ENCODE measurements at regions not wholly inside any gene's neighbourhood (a gene's known extent, or its start where the extent isn't known, plus 50 kb on each side); places are given as distances from the start of the nearest gene placed in this dataset.

DNA sequence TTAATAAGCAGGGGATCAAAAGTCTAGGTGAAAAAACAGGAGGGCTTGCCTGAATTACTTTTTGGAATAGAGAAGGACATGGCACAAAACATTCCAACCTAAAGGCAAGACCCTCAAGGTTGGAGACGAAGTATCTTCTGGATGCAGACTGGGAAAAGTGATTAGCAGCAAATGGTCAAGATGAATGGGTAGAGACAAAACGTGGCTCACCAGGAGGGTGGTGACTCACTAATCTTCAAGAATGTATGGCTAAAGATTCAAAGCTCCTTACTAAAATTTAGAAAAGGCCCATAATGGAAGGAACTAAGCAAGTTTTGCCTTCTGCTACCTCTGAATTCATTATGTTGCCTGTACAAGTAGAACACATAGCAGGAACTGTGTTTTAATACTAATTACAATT is 469.5 kb upstream of the RBFOX1 start:
- H3K27ac Mint-ChIP-seq = no peak overlapping the region

GRCh38 chr16:6861815-6862477 is 470.7 kb upstream of the RBFOX1 start:
- Mint-ChIP-seq H3K9me3 (no peaks in the 10 kb centered on the region), H3K36me3 (no peaks in the 10 kb centered on the region), H3K4me1 (no peaks in the 10 kb centered on the region), H3K4me3 (no peak overlapping the region), H3K27ac (no peak overlapping the region), H3K27me3 (no peaks in the 10 kb centered on the region)
- DNase-seq = no peak

More for the DNA sequence above, 469.5 kb upstream of the RBFOX1 start:
- no peaks in the 10 kb centered on the region for H3K36me3 Mint-ChIP-seq
- no peak for DNase-seq
- no peak overlapping the region for H3K4me3 Mint-ChIP-seq
- no peaks in the 10 kb centered on the region for H3K27me3 Mint-ChIP-seq
- peaks cover under 1% of the 10 kb centered on the region for H3K9me3 Mint-ChIP-seq
- H3K4me1 Mint-ChIP-seq = no peaks in the 10 kb centered on the region

- no peak overlapping the region for H3K4me3 Mint-ChIP-seq
- H3K36me3 Mint-ChIP-seq = no peaks in the 10 kb centered on the region
- H3K27me3 Mint-ChIP-seq = no peaks in the 10 kb centered on the region
- DNase-seq = no peak
- no peaks in the 10 kb centered on the region for H3K9me3 Mint-ChIP-seq
- H3K27ac Mint-ChIP-seq = no peak overlapping the region
- no peaks in the 10 kb centered on the region for H3K4me1 Mint-ChIP-seq
Observed at GRCh38 chr16:6861135-6861814, 471.4 kb upstream of the RBFOX1 start.

DNA sequence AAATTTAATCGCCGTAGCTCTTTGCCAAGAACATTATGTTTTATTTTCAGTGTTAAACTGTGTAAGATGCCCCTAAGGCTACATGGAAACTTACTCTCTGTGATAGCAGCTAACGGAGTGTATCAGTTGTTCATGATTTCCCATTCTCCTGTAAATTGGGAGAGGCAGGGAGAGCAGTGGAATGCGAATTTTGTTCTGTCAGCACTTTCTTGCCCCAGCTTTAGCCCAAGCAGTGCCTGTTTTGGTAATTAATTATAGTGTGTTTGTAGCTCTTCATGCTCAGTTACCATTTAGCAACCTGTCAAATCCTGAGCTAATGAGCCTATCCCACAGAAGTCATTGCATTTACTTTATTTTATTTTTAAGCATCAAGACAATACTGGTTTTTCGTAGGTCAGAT is 475.1 kb upstream of the RBFOX1 start:
- DNase-seq = no peak
- Mint-ChIP-seq H3K9me3 (no peaks in the 10 kb centered on the region), H3K4me1 (no peaks in the 10 kb centered on the region), H3K27me3 (no peaks in the 10 kb centered on the region), H3K4me3 (no peak overlapping the region), H3K27ac (no peak overlapping the region), H3K36me3 (no peaks in the 10 kb centered on the region)

GRCh38 chr16:6856578-6856977 is 476.1 kb upstream of the RBFOX1 start:
- Mint-ChIP-seq H3K4me3 (no peak overlapping the region), H3K36me3 (no peaks in the 10 kb centered on the region), H3K27ac (no peak overlapping the region), H3K4me1 (no peaks in the 10 kb centered on the region), H3K27me3 (no peaks in the 10 kb centered on the region), H3K9me3 (no peaks in the 10 kb centered on the region)
- DNase-seq = no peak

DNA sequence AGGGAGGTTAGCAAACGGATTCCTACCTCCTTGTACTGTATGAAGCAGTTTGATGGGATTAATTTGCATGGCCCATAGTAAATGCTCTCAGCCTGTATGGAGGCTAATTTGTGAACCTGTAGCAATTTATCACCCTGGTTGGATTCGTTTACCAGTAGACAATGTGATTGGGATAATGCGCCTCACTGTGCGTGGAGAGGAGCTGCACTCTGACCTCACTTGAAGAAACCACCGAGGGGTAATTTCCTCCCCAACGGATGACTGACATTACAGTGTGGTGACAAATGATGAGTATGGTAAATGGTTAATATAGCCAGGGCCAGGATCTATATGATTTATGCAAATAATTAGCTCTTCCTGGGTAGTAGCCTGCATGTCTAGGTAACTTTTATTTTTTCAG is 479.1 kb upstream of the RBFOX1 start:
- H3K27me3 Mint-ChIP-seq = no peaks in the 10 kb centered on the region
- no peak for DNase-seq
- no peaks in the 10 kb centered on the region for H3K36me3 Mint-ChIP-seq
- H3K9me3 Mint-ChIP-seq = peaks cover 4% of the 10 kb centered on the region
- no peaks in the 10 kb centered on the region for H3K4me1 Mint-ChIP-seq
- no peak overlapping the region for H3K27ac Mint-ChIP-seq
- H3K4me3 Mint-ChIP-seq = no peak overlapping the region

- H3K27me3 Mint-ChIP-seq = no peaks in the 10 kb centered on the region
- peaks cover 4% of the 10 kb centered on the region for H3K9me3 Mint-ChIP-seq
- H3K4me3 Mint-ChIP-seq = no peak overlapping the region
- no peak for DNase-seq
- H3K27ac Mint-ChIP-seq = no peak overlapping the region
- H3K36me3 Mint-ChIP-seq = no peaks in the 10 kb centered on the region
- no peaks in the 10 kb centered on the region for H3K4me1 Mint-ChIP-seq
Observed at GRCh38 chr16:6852643-6853225, 479.9 kb upstream of the RBFOX1 start.

GRCh38 chr16:6846452-6846851 is 486.2 kb upstream of the RBFOX1 start:
- Mint-ChIP-seq H3K27me3 (no peaks in the 10 kb centered on the region), H3K4me1 (no peaks in the 10 kb centered on the region), H3K9me3 (peaks cover 15% of the 10 kb centered on the region)

DNA sequence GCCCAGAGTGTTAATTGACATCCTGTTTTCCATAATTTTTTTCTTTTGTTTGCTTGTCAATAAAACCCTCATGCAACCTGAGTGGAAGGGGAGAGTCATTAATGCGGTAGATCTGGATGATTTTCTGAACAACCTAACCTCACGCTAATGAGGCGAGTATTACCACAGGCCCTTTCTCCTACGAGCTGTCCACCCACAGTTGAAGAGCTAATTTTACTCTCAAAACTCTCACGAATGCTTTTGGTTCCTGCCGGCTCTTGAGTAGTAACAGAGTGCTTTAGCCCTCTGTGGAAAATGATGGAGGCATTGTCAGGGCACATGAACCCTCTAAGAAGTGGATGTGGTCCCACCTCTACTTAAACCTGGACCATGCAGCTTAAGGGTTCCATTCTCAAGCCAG is 491.3 kb upstream of the RBFOX1 start:
- Mint-ChIP-seq H3K9me3 (peaks cover 9% of the 10 kb centered on the region), H3K36me3 (no peaks in the 10 kb centered on the region), H3K4me3 (no peak overlapping the region), H3K27ac (no peak overlapping the region), H3K4me1 (no peaks in the 10 kb centered on the region), H3K27me3 (no peaks in the 10 kb centered on the region)
- no peak for DNase-seq

More at GRCh38 chr16:6846452-6846851, 486.2 kb upstream of the RBFOX1 start:
- no peak overlapping the region for H3K4me3 Mint-ChIP-seq
- H3K36me3 Mint-ChIP-seq = no peaks in the 10 kb centered on the region
- DNase-seq = no peak
- no peak overlapping the region for H3K27ac Mint-ChIP-seq

GRCh38 chr16:6837722-6838121 is 494.9 kb upstream of the RBFOX1 start:
- DNase-seq = no peak
- no peaks in the 10 kb centered on the region for H3K36me3 Mint-ChIP-seq
- no peaks in the 10 kb centered on the region for H3K9me3 Mint-ChIP-seq
- H3K4me1 Mint-ChIP-seq = no peaks in the 10 kb centered on the region
- H3K27ac Mint-ChIP-seq = no peak overlapping the region
- H3K27me3 Mint-ChIP-seq = no peaks in the 10 kb centered on the region
- no peak overlapping the region for H3K4me3 Mint-ChIP-seq

DNA sequence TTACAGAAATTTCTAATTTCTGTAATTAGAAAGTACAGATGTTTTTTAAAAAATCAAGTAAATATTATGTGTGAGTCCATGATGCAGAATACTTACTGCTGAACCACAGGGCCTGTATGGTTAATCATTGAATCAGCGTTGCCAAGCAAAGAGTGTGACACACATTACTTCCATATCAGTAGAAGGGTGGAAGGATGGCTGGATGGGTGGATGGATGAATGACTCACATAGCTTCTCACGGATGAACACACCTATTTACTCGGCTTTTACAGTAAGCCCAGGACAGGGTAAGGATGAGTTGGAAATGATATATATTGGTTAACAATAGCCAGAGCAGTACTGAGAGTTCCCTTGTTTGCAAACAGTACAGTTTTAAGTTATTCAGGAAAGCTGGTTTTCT is 495.9 kb upstream of the RBFOX1 start:
- no peak overlapping the region for H3K4me3 Mint-ChIP-seq
- DNase-seq = no peak
- H3K27me3 Mint-ChIP-seq = no peaks in the 10 kb centered on the region
- H3K36me3 Mint-ChIP-seq = no peaks in the 10 kb centered on the region
- no peaks in the 10 kb centered on the region for H3K4me1 Mint-ChIP-seq
- no peaks in the 10 kb centered on the region for H3K9me3 Mint-ChIP-seq
- H3K27ac Mint-ChIP-seq = no peak overlapping the region

GRCh38 chr16:6835941-6836340 is 496.7 kb upstream of the RBFOX1 start:
- H3K9me3 Mint-ChIP-seq = no peaks in the 10 kb centered on the region
- H3K36me3 Mint-ChIP-seq = no peaks in the 10 kb centered on the region
- H3K4me3 Mint-ChIP-seq = no peak overlapping the region
- no peaks in the 10 kb centered on the region for H3K4me1 Mint-ChIP-seq
- H3K27ac Mint-ChIP-seq = no peak overlapping the region
- DNase-seq = no peak
- H3K27me3 Mint-ChIP-seq = no peaks in the 10 kb centered on the region

DNA sequence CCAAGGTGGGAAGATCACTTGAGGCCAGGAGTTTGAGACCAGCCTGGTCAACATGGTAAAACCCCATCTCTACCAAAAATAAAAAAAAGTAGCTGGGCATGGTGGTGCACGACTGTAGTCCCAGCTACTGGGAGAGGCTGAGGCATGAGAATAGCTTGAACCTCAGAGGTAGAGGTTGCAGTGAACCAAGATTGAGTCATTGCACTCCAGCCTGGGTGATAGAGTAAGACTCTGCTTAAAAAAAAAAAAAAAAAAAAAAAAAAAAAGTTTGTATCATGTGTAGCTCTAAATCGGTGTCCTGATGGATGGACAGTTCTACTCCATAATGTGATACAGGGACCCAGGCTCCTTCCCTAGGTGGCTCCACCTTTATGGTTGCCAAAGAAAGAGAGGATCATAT is 497.1 kb upstream of the RBFOX1 start:
- H3K9me3 Mint-ChIP-seq = no peaks in the 10 kb centered on the region
- no peaks in the 10 kb centered on the region for H3K36me3 Mint-ChIP-seq
- no peaks in the 10 kb centered on the region for H3K27me3 Mint-ChIP-seq
- no peak for DNase-seq
- no peaks in the 10 kb centered on the region for H3K4me1 Mint-ChIP-seq
- no peak overlapping the region for H3K4me3 Mint-ChIP-seq
- no peak overlapping the region for H3K27ac Mint-ChIP-seq

DNA sequence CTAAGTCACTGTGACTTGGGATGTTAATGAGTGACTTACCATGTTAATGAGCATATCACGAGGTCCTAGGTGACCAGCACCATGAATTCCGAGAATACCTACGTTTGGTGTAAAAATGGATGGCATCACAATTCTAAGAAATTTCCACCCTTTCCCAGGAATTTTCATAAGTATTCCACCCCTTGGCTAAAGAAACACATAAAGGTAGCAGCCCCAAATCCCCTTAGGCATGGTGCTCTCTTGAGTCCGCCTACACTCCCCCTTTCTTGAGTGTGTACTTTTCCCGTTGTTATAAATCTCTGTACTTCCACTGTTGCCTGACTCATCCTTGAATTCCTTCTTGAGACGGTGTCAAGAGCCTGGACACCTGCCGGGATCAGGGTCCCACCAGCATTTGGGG is 504.0 kb upstream of the RBFOX1 start:
- Mint-ChIP-seq H3K27ac (no peak overlapping the region), H3K27me3 (no peaks in the 10 kb centered on the region), H3K4me3 (peak overlapping the region; percentile 22), H3K36me3 (no peaks in the 10 kb centered on the region), H3K4me1 (no peaks in the 10 kb centered on the region), H3K9me3 (peaks cover 3% of the 10 kb centered on the region)
- no peak for DNase-seq

GRCh38 chr16:6827931-6828330 is 504.7 kb upstream of the RBFOX1 start:
- H3K9me3 Mint-ChIP-seq = peaks cover 3% of the 10 kb centered on the region
- no peak overlapping the region for H3K27ac Mint-ChIP-seq
- H3K4me1 Mint-ChIP-seq = no peaks in the 10 kb centered on the region
- H3K36me3 Mint-ChIP-seq = no peaks in the 10 kb centered on the region
- no peaks in the 10 kb centered on the region for H3K27me3 Mint-ChIP-seq
- H3K4me3 Mint-ChIP-seq = no peak overlapping the region
- DNase-seq = no peak

DNA sequence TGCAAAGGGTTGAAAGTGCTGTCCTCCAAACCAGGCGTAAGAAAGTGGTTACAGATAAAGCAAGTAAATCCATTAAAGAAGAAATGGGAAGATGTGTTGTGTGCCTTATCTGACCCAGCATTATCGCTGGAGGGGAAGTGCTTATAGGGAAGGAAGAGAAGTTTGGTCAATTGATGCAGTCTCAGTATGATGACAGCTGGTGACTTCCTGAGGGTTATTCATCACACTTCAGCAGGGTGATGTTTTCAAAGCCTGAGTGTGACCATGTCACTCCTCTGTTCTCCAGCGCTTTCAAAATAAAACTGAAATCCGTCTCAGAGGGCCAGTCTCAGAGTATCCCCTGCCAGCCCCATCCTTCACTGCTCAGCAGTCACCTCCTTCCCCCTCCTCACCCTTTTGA is 505.4 kb upstream of the RBFOX1 start:
- Mint-ChIP-seq H3K9me3 (peaks cover 3% of the 10 kb centered on the region), H3K4me3 (no peak overlapping the region), H3K36me3 (no peaks in the 10 kb centered on the region), H3K4me1 (no peaks in the 10 kb centered on the region), H3K27ac (no peak overlapping the region), H3K27me3 (no peaks in the 10 kb centered on the region)
- no peak for DNase-seq
